ENCODE measurements at regions not wholly inside any gene's neighbourhood (a gene's known extent, or its start where the extent isn't known, plus 50 kb on each side); places are given as distances from the start of the nearest gene placed in this dataset.

DNA sequence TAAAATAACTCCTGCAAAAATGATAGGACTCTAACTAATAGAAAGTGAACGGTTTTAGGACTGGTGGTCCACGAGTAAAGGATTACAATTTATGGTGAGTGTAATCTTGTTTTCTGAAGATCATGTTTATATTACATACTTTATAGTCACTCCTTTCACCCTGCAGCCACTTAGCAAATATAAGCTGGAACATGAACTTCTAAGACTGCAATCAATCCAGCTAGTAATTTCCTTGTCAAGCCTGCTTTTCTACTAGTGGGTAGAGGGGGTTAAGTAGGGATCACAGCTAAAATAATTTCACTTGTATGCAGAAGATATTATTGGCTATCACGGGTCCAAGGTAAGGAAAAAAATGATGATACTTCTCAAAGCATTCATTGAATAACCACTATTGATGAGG lies 125.5 kb upstream of the NETO1 start:
- Histone ChIP-seq H3K27ac (ENCODE audit: insufficient read length, low read depth, low read length) (no peak overlapping the region), H3K9me3 (ENCODE audit: control insufficient read depth, low read depth, low read length) (no peaks in the 10 kb centered on the region), H3K18ac (ENCODE audit: insufficient read length, low read depth, low read length) (no peak overlapping the region), H2BK120ac (ENCODE audit: low read depth, low read length, poor library complexity, severe bottlenecking) (no peak overlapping the region), H3K23ac (ENCODE audit: insufficient read length, low read depth, low read length) (no peak overlapping the region), H4K20me1 (ENCODE audit: control insufficient read depth, insufficient read depth, insufficient read length) (no peaks in the 10 kb centered on the region), H2AK5ac (ENCODE audit: insufficient read length, low read length) (no peak overlapping the region), H2BK15ac (ENCODE audit: low read depth, low read length) (no peak overlapping the region), H4K8ac (replicated peaks; ENCODE audit: insufficient read length, low read depth, low read length) (no peak overlapping the region), H3K27me3 (ENCODE audit: insufficient read depth, low read length) (no peaks in the 10 kb centered on the region), H4K5ac (ENCODE audit: insufficient read length, low read depth, low read length) (no peak overlapping the region), H3T11ph (ENCODE audit: low read length) (no peak overlapping the region), H3K79me1 (ENCODE audit: insufficient read depth, low read depth, low read length, poor library complexity, severe bottlenecking) (no peaks in the 10 kb centered on the region), H3K14ac (ENCODE audit: insufficient read depth, low read length) (no peak overlapping the region), H2BK20ac (ENCODE audit: low read depth, low read length, poor library complexity, severe bottlenecking) (no peak overlapping the region), H2BK5ac (ENCODE audit: insufficient read length, low read length) (no peak overlapping the region), H3K56ac (ENCODE audit: insufficient read length, low read depth, low read length) (no peak overlapping the region), H3K4me1 (ENCODE audit: insufficient read depth, low read length) (no peaks in the 10 kb centered on the region), H2BK12ac (ENCODE audit: insufficient read length, low read depth, low read length) (no peak overlapping the region), H4K91ac (ENCODE audit: insufficient read length, low read depth, low read length) (no peak overlapping the region), H2AFZ (ENCODE audit: low read length) (no peak overlapping the region), H3K9ac (ENCODE audit: extremely low read depth, insufficient read length, low read length) (no peak overlapping the region), H3K23me2 (ENCODE audit: insufficient read length, low read depth, low read length, poor library complexity, severe bottlenecking) (no peaks in the 10 kb centered on the region), H3K4me2 (ENCODE audit: insufficient read depth, insufficient read length, low read length) (no peak overlapping the region), H3K79me2 (ENCODE audit: insufficient read depth, low read length) (no peaks in the 10 kb centered on the region), H3K4ac (ENCODE audit: low read depth, low read length) (no peak overlapping the region)
- Mint-ChIP-seq H3K36me3 (ENCODE audit: insufficient read depth in 1 of 3, low read depth in 3 of 3) (no peaks in the 10 kb centered on the region), H3K4me3 (no peak overlapping the region), H3K9me3 (no peaks in the 10 kb centered on the region; a peak in 1 of 5 replicates), H3K27me3 (ENCODE audit: low read depth) (no peaks in the 10 kb centered on the region), H3K4me1 (no peaks in the 10 kb centered on the region), H3K27ac (no peak overlapping the region)
- no CpG with 5 or more reads among the region's 3 CpGs for WGBS (ENCODE audit: extremely low coverage, insufficient read length, low lambda C conversion rate)
- no peak for DNase-seq
- TF ChIP-seq, protein P1, sequence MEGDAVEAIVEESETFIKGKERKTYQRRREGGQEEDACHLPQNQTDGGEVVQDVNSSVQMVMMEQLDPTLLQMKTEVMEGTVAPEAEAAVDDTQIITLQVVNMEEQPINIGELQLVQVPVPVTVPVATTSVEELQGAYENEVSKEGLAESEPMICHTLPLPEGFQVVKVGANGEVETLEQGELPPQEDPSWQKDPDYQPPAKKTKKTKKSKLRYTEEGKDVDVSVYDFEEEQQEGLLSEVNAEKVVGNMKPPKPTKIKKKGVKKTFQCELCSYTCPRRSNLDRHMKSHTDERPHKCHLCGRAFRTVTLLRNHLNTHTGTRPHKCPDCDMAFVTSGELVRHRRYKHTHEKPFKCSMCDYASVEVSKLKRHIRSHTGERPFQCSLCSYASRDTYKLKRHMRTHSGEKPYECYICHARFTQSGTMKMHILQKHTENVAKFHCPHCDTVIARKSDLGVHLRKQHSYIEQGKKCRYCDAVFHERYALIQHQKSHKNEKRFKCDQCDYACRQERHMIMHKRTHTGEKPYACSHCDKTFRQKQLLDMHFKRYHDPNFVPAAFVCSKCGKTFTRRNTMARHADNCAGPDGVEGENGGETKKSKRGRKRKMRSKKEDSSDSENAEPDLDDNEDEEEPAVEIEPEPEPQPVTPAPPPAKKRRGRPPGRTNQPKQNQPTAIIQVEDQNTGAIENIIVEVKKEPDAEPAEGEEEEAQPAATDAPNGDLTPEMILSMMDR (conservative IDR thresholded peaks at IDR 0.05) = no peak

Measured in H9 (cell line).